Natural killer cell (primary cell): ENCODE measurements at regions not wholly inside any gene's neighbourhood (a gene's known extent, or its start where the extent isn't known, plus 50 kb on each side); places are given as distances from the start of the nearest gene placed in this dataset.

Experiments
- ATAC-seq, 3 donors: fragments of 150-1000 bp in 2 of 3; fragments of 200-7000 bp in 1 of 3; cut with Tn5 transposase; 1 replicate in 1 of 3; 2 replicates in 2 of 3; pipeline ENCODE4 v1.10.0; 2021; ENCODE audit warnings: mild to moderate bottlenecking in 2 of 3, moderate library complexity in 2 of 3
- DNase-seq, 2 donors: peaks; one replicate each; pipeline versions ENCODE4 v3.0.0 to v3.0.0-alpha.2; 2013 to 2021; ENCODE audit warnings: mixed read lengths in 1 of 2
- H3K27ac ChIP-seq: one replicate; pipeline ENCODE4 v1.5.1; 2013; ENCODE audit warnings: mild to moderate bottlenecking, low read length
- H3K27me3 ChIP-seq: one replicate; pipeline ENCODE4 v1.6.1; 2013; ENCODE audit warnings: low read length; ENCODE audit not compliant: control insufficient read depth, insufficient read depth
- H3K36me3 ChIP-seq: one replicate; pipeline ENCODE4 v1.6.1; 2013; ENCODE audit warnings: low read length; ENCODE audit not compliant: control insufficient read depth, insufficient read depth
- H3K4me1 ChIP-seq: one replicate; pipeline ENCODE4 v1.6.1; 2013; ENCODE audit warnings: low read length; ENCODE audit not compliant: control insufficient read depth, insufficient read depth
- H3K4me3 ChIP-seq: one replicate; pipeline ENCODE4 v1.5.1; 2013; ENCODE audit warnings: low read length
- H3K9me3 ChIP-seq: one replicate; pipeline ENCODE4 v1.6.1; 2013; ENCODE audit warnings: low read length; ENCODE audit not compliant: control insufficient read depth, insufficient read depth
- H3K27ac Mint-ChIP-seq, 2 donors: one replicate each; pipeline ENCODE4 v1.8.0; 2022; ENCODE audit warnings: mild to moderate bottlenecking in 2 of 2, mixed read lengths in 2 of 2, moderate library complexity in 1 of 2
- H3K27me3 Mint-ChIP-seq, 2 donors: one replicate each; pipeline ENCODE4 v1.8.0; 2022; ENCODE audit warnings: low read depth in 2 of 2, mixed read lengths in 2 of 2
- H3K36me3 Mint-ChIP-seq: one replicate; pipeline ENCODE4 v1.8.0; 2022; ENCODE audit warnings: mixed read lengths
- H3K4me1 Mint-ChIP-seq, 2 donors: one replicate each; pipeline ENCODE4 v1.8.0; 2022; ENCODE audit warnings: mixed read lengths in 2 of 2
- H3K4me3 Mint-ChIP-seq: one replicate; pipeline ENCODE4 v1.8.0; 2022; ENCODE audit warnings: mild to moderate bottlenecking, moderate library complexity, mixed read lengths
- H3K9me3 Mint-ChIP-seq, 2 donors: one replicate each; pipeline ENCODE4 v1.8.0; 2022; ENCODE audit warnings: mixed read lengths in 2 of 2
- WGBS: methylation state at CpG from one replicate; pipeline ENCODE4 v1.1.7; 2013; ENCODE audit warnings: missing lambda C conversion rate; ENCODE audit not compliant: insufficient coverage; 5-methylcytosine and 5-hydroxymethylcytosine counted together
- intact Hi-C: fragments of 100-400 bp; cut with micrococcal nuclease; formaldehyde crosslinking; loops from one replicate; pipeline ENCODE4 v1.14.2; 2022
- TF ChIP-seq, protein P1 (sequence below): fragments of 200-600 bp; IDR thresholded peaks from one replicate; pipeline ENCODE4 v1.8.0; 2022; ENCODE audit warnings: antibody characterized with exemption

DNA sequence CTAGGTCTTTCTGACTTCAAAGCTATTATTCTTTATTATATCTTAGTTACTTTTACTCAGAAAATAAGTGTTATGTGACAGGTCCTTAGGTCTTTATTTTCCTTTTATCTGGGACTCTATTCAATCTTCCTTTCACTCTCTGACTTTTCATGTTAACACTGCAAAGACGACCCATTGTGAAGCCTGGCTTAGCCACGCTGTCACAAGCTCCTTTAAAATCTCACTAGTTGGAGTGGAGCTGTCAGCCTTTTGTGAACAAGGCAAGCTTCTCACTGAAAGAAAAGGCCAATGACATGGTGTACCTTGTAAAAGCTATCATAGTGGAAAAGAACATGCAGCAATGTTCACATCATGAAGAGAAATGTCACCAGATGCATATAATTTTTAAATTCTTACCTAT, 1130.7 kb upstream of the FAM98A start:
- TF ChIP-seq, protein P1, sequence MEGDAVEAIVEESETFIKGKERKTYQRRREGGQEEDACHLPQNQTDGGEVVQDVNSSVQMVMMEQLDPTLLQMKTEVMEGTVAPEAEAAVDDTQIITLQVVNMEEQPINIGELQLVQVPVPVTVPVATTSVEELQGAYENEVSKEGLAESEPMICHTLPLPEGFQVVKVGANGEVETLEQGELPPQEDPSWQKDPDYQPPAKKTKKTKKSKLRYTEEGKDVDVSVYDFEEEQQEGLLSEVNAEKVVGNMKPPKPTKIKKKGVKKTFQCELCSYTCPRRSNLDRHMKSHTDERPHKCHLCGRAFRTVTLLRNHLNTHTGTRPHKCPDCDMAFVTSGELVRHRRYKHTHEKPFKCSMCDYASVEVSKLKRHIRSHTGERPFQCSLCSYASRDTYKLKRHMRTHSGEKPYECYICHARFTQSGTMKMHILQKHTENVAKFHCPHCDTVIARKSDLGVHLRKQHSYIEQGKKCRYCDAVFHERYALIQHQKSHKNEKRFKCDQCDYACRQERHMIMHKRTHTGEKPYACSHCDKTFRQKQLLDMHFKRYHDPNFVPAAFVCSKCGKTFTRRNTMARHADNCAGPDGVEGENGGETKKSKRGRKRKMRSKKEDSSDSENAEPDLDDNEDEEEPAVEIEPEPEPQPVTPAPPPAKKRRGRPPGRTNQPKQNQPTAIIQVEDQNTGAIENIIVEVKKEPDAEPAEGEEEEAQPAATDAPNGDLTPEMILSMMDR = no peak
- H3K9me3 ChIP-seq = peaks cover 7% of the 10 kb centered on the region
- no peaks in the 10 kb centered on the region for H3K36me3 ChIP-seq
- H3K27me3 ChIP-seq = no peaks in the 10 kb centered on the region
- Mint-ChIP-seq H3K9me3 (peaks cover 9 to 16% of the 10 kb centered on the region in 2 donors), H3K27me3 (no peaks in the 10 kb centered on the region), H3K4me1 (no peaks in the 10 kb centered on the region), H3K36me3 (no peaks in the 10 kb centered on the region), H3K27ac (no peak overlapping the region), H3K4me3 (no peak overlapping the region)
- DNase-seq (no peak), ATAC-seq (no peak)
- no peaks in the 10 kb centered on the region for H3K4me1 ChIP-seq
- H3K4me3 ChIP-seq = no peak overlapping the region
- intact Hi-C loops = no loop called here
- H3K27ac ChIP-seq = no peak overlapping the region
- WGBS = 75% methylated on average over 2 of the region's 2 CpGs

DNA sequence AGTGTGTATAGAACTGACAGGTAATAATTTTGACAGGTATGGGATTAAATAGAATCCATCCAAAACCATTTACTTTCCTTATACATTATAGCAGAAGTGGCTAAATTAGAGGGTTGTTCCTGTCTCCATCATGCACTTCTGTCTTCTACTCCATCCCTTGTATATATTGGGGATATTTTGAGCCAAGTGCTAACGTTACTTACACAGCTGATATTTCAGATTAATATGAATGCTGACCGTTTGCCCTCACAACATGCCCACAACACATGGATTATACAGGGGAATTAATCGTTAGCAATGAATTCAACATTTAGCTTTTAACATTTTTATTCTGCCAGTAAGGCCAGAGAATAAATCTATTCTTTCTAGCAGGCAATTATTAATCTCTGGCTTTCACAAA, 1125.0 kb upstream of the FAM98A start:
- no peaks in the 10 kb centered on the region for H3K27me3 Mint-ChIP-seq
- no peaks in the 10 kb centered on the region for H3K36me3 ChIP-seq
- peaks cover 13 to 14% of the 10 kb centered on the region in 2 donors for H3K9me3 Mint-ChIP-seq

DNA sequence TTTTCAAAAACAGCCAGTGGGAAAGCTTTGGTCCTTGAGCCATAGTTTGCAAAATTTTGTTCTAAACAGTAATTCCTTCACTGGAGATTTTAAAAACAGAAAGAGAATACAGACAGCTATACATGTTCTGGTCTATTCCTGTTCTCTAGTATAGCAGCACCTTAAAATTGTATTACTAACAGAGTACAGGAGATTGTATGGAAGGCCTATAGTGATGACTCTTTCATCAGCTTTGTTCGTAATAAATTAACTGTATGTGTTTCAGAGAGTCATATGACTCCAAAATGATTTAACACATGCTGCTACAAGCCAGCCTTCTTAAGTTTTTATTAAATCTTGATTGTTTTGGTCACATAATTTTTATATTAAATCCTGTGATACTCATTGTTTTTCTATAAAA, 1124.6 kb upstream of the FAM98A start:
- no peaks in the 10 kb centered on the region for H3K27me3 Mint-ChIP-seq
- intact Hi-C loops = no loop called here

More for the DNA sequence above, 1125.0 kb upstream of the FAM98A start:
- Histone ChIP-seq H3K4me1 (no peaks in the 10 kb centered on the region), H3K27me3 (no peaks in the 10 kb centered on the region), H3K27ac (no peak overlapping the region), H3K9me3 (peaks cover 2% of the 10 kb centered on the region), H3K4me3 (no peak overlapping the region)
- TF ChIP-seq, protein P1 = no peak
- H3K4me3 Mint-ChIP-seq = no peak overlapping the region
- ATAC-seq (no peak), DNase-seq (no peak)
- H3K27ac Mint-ChIP-seq = no peak overlapping the region
- WGBS = 95% methylated on average over 3 of the region's 3 CpGs
- H3K4me1 Mint-ChIP-seq = no peaks in the 10 kb centered on the region
- H3K36me3 Mint-ChIP-seq = no peaks in the 10 kb centered on the region
- intact Hi-C loops = no loop called here

DNA sequence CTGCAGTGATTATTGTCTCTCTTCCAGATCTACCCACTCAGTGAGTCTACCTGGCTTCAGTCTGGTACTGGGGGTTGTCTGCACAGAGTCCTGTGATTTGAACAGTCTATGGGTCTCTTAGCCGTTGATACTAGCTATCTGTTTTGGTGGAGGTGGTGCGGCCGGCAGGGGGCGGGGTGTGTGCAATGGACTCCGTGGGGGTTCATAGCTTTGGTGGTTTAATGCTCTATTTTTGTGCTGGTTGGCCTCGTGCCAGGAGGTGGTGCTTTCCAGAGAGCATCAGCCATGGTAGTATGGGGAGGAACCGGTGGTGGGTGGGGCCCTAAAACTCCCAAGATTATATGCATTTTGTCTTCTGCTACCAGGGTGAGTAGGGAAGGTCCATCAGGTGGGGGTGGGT, 1120.1 kb upstream of the FAM98A start:
- WGBS = 90% methylated on average over 7 of the region's 7 CpGs
- no peak overlapping the region for H3K27ac ChIP-seq
- TF ChIP-seq, protein P1 = no peak
- no peaks in the 10 kb centered on the region for H3K4me1 ChIP-seq
- no peaks in the 10 kb centered on the region for H3K36me3 ChIP-seq
- no peaks in the 10 kb centered on the region for H3K36me3 Mint-ChIP-seq
- H3K27ac Mint-ChIP-seq = no peak overlapping the region
- no peak overlapping the region for H3K4me3 ChIP-seq
- no peaks in the 10 kb centered on the region for H3K27me3 Mint-ChIP-seq
- DNase-seq = no peak
- intact Hi-C loops = no loop called here
- H3K9me3 ChIP-seq = peaks cover 2% of the 10 kb centered on the region
- no peaks in the 10 kb centered on the region for H3K27me3 ChIP-seq
- ATAC-seq = no peak
- H3K4me1 Mint-ChIP-seq = no peaks in the 10 kb centered on the region
- H3K4me3 Mint-ChIP-seq = no peak overlapping the region
- peaks cover 21 to 22% of the 10 kb centered on the region in 2 donors for H3K9me3 Mint-ChIP-seq

More for the DNA sequence above, 1124.6 kb upstream of the FAM98A start:
- no peak overlapping the region for H3K27ac Mint-ChIP-seq
- H3K27me3 ChIP-seq = no peaks in the 10 kb centered on the region
- H3K4me3 Mint-ChIP-seq = no peak overlapping the region
- no peak for DNase-seq
- peaks cover 12 to 13% of the 10 kb centered on the region in 2 donors for H3K9me3 Mint-ChIP-seq
- H3K4me3 ChIP-seq = no peak overlapping the region
- H3K9me3 ChIP-seq = peaks cover 2% of the 10 kb centered on the region
- H3K27ac ChIP-seq = no peak overlapping the region
- H3K4me1 Mint-ChIP-seq = no peaks in the 10 kb centered on the region
- WGBS = 80% methylated on average over 1 of the region's 1 CpG
- no peaks in the 10 kb centered on the region for H3K4me1 ChIP-seq
- H3K36me3 ChIP-seq = no peaks in the 10 kb centered on the region
- no peak for ATAC-seq
- H3K36me3 Mint-ChIP-seq = no peaks in the 10 kb centered on the region
- TF ChIP-seq, protein P1 = no peak
